ENCODE measurements at regions not wholly inside any gene's neighbourhood (a gene's known extent, or its start where the extent isn't known, plus 50 kb on each side); places are given as distances from the start of the nearest gene placed in this dataset.

DNA sequence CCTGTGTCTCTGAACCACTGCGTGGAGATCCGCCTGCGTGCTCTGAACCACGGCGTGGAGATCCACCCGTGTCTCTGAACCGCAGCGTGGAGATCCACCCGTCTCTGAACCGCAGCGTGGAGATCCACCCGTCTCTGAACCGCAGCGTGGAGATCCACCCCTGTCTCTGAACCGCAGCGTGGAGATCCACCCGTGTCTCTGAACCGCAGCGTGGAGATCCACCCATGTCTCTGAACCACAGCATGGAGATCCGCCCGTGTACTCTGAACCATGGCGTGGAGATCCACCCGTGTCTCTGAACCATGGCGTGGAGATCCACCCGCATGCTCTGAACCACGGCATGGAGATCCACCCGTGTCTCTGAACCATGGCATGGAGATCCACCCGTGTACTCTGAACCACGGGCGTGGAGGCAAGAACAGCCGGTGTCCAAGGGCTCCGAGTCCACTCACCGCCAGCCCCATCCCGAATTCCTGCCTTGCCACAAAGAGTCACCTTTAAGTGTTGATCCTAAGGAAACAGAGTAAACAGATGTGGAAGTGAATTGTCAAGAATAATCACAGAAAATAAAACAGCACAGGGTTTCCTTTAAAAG, 659.4 kb downstream of the BRD1 start:
- H3K36me3 ChIP-seq (ENCODE audit: control insufficient read depth, insufficient read depth, low read length) = no peaks in the 10 kb centered on the region
- DNase-seq (ENCODE audit: extremely low read depth, insufficient read length) = no peak
- H3K27me3 ChIP-seq (replicated peaks; ENCODE audit: control insufficient read depth, insufficient read depth, low read length) = no peaks in the 10 kb centered on the region
- TF ChIP-seq, protein P1, sequence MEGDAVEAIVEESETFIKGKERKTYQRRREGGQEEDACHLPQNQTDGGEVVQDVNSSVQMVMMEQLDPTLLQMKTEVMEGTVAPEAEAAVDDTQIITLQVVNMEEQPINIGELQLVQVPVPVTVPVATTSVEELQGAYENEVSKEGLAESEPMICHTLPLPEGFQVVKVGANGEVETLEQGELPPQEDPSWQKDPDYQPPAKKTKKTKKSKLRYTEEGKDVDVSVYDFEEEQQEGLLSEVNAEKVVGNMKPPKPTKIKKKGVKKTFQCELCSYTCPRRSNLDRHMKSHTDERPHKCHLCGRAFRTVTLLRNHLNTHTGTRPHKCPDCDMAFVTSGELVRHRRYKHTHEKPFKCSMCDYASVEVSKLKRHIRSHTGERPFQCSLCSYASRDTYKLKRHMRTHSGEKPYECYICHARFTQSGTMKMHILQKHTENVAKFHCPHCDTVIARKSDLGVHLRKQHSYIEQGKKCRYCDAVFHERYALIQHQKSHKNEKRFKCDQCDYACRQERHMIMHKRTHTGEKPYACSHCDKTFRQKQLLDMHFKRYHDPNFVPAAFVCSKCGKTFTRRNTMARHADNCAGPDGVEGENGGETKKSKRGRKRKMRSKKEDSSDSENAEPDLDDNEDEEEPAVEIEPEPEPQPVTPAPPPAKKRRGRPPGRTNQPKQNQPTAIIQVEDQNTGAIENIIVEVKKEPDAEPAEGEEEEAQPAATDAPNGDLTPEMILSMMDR (IDR thresholded peaks at IDR 0.05; ENCODE audit: insufficient read depth, low read length, poor library complexity, severe bottlenecking) = no peak
- H3K4me3 ChIP-seq (replicated peaks; ENCODE audit: low read depth, low read length) = no peak overlapping the region

DNA sequence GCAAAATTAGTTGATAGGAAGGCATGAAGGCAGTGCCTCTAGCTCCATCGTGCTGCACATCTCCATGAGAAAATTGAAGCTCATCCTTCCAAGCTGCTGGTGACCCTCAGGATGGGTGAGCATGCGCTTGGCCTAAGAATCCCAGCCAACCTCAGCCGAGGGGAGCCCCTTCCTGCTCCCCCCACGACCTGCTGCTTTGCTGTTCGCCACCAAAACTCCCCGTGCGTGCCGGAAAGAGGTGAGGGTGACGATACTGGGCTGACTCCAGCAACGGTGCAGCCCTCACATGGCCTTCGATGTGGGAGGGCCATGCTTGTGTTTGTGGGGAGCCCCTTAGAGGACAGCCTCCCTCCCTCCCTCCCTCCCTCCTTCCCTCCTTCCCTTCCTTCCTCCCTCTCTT, 660.9 kb downstream of the BRD1 start:
- no peaks in the 10 kb centered on the region for H3K27me3 ChIP-seq (replicated peaks; ENCODE audit: control insufficient read depth, insufficient read depth, low read length)
- TF ChIP-seq, protein P1 (IDR thresholded peaks at IDR 0.05; ENCODE audit: insufficient read depth, low read length, poor library complexity, severe bottlenecking) = no peak
- no peaks in the 10 kb centered on the region for H3K36me3 ChIP-seq (ENCODE audit: control insufficient read depth, insufficient read depth, low read length)
- H3K4me3 ChIP-seq (replicated peaks; ENCODE audit: low read depth, low read length) = no peak overlapping the region
- DNase-seq (ENCODE audit: extremely low read depth, insufficient read length) = no peak

DNA sequence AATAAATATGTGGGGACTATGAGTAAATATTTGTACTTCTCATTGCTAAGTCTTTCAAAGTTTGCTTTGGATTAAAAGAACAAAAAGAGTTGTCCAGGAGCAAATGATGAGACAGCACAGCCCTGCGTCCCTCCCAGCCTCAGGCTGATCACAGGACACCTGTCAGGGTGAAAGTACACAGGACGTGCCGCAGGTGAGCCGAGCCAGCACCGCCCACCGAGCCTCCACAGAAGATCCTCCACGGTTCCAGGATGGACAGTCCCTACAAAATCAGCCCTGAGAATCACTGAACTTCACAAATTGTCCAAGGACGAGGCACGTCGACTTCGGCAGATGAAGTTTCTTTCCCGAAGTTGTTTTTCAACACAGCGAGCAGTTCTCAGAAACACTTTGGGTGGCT, 661.5 kb downstream of the BRD1 start:
- TF ChIP-seq, protein P1 (IDR thresholded peaks at IDR 0.05; ENCODE audit: insufficient read depth, low read length, poor library complexity, severe bottlenecking) = no peak
- Histone ChIP-seq H3K36me3 (ENCODE audit: control insufficient read depth, insufficient read depth, low read length) (no peaks in the 10 kb centered on the region), H3K4me3 (replicated peaks; ENCODE audit: low read depth, low read length) (no peak overlapping the region), H3K27me3 (replicated peaks; ENCODE audit: control insufficient read depth, insufficient read depth, low read length) (no peaks in the 10 kb centered on the region)
- DNase-seq (ENCODE audit: extremely low read depth, insufficient read length) = no peak

DNA sequence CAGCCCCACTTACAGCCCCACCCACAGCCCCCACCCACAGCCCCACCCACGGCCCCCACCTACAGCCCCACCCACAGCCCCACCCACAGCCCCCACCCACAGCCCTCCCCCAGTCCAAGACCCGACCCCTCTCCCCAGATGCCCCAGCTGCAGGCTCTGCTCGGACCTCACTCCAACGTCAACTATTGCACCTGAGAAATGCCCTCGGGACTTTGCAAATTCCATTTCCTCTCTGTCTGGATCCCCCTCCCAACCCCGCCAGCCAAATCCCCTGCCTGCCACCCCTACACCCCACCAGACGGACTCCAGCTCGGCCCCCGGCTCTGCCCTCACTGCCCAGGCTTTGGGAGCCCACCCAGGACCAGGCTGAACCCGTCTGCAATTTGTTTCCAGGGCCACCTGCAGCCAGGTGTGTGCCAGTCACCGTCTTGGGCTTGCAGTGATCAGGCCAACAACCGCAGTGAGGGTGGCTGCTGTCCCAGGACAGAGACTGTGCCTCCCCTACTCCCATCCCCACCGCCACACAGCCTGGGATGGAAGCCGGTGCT, 662.8 kb downstream of the BRD1 start:
- no peaks in the 10 kb centered on the region for H3K27me3 ChIP-seq (replicated peaks; ENCODE audit: control insufficient read depth, insufficient read depth, low read length)
- TF ChIP-seq, protein P1 (IDR thresholded peaks at IDR 0.05; ENCODE audit: insufficient read depth, low read length, poor library complexity, severe bottlenecking) = no peak
- H3K4me3 ChIP-seq (replicated peaks; ENCODE audit: low read depth, low read length) = no peak overlapping the region
- no peaks in the 10 kb centered on the region for H3K36me3 ChIP-seq (ENCODE audit: control insufficient read depth, insufficient read depth, low read length)
- no peak for DNase-seq (ENCODE audit: extremely low read depth, insufficient read length)

DNA sequence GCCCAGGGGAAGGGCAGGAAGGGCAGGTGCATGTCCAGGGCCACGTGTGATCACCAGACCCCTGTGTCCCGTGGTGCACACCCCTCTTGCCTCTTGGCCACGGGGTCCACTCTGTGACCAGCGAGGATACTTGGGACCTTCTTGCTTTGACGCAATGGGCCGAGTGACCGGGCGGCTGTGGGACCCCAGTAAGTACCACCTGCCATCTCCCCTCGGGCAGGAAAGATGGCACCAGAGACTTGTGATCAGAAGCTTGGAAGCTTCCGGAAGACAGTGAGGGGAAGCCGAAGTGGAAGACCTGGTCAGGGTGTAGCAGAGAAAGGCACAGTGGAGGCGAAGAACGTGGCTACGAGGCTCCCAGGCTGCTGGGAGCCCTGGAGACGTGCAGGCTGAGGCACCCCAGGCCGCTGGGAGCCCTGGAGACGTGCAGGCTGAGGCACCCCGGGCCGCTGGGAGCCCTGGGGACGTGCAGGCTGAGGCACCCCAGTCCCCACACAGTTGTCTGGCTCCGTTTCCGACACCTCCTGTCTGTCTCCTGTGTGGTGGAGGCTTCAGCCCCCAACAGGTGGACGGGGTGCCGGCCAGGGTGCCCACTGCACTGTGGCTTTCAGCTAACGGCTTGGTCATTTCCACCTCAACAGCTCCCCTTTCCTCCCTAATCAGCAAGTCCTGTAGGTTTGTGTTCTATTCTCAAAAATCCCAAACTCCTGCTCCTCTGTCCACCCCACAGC, 663.5 kb downstream of the BRD1 start:
- TF ChIP-seq, protein P1 (IDR thresholded peaks at IDR 0.05; ENCODE audit: insufficient read depth, low read length, poor library complexity, severe bottlenecking) = no peak
- Histone ChIP-seq H3K4me3 (replicated peaks; ENCODE audit: low read depth, low read length) (no peak overlapping the region), H3K27me3 (replicated peaks; ENCODE audit: control insufficient read depth, insufficient read depth, low read length) (no peaks in the 10 kb centered on the region), H3K36me3 (ENCODE audit: control insufficient read depth, insufficient read depth, low read length) (no peaks in the 10 kb centered on the region)
- no peak for DNase-seq (ENCODE audit: extremely low read depth, insufficient read length)
